ENCODE measurements at regions not wholly inside any gene's neighbourhood (a gene's known extent, or its start where the extent isn't known, plus 50 kb on each side); places are given as distances from the start of the nearest gene placed in this dataset.
"Not testable (repeated sequence)": the region's sequence is repeated elsewhere in the genome, so short reads cannot be mapped to it uniquely, and the experiment has no call there.

- no peak for DNase-seq (ENCODE audit: low read depth)
Measured at GRCh38 chr10:124242791-124243190, 149.4 kb upstream of the CHST15 start.

GRCh38 chr10:124242365-124242764, 149.0 kb upstream of the CHST15 start:
- DNase-seq (ENCODE audit: low read depth), result no peak

- DNase-seq (ENCODE audit: low read depth), result not testable (repeated sequence)
Measured at GRCh38 chr10:124241510-124241909, 148.1 kb upstream of the CHST15 start.

- no peak for DNase-seq (ENCODE audit: low read depth)
Measured at GRCh38 chr10:124240839-124241291, 147.5 kb upstream of the CHST15 start.

- DNase-seq (ENCODE audit: low read depth), result no peak
Measured at GRCh38 chr10:124239696-124240095, 146.3 kb upstream of the CHST15 start.

GRCh38 chr10:124239134-124239533, 145.7 kb upstream of the CHST15 start:
- no peak for DNase-seq (ENCODE audit: low read depth)

- no peak for DNase-seq (ENCODE audit: low read depth)
Measured at GRCh38 chr10:124238367-124238766, 145.0 kb upstream of the CHST15 start.

GRCh38 chr10:124237282-124237961, 144.0 kb upstream of the CHST15 start:
- no peak for DNase-seq (ENCODE audit: low read depth)

- no peak for DNase-seq (ENCODE audit: low read depth)
Measured at GRCh38 chr10:124236816-124237215, 143.4 kb upstream of the CHST15 start.

GRCh38 chr10:124236136-124236535, 142.7 kb upstream of the CHST15 start:
- no peak for DNase-seq (ENCODE audit: low read depth)

- DNase-seq (ENCODE audit: low read depth), result no peak
Measured at GRCh38 chr10:124235232-124235631, 141.8 kb upstream of the CHST15 start.

- DNase-seq (ENCODE audit: low read depth), result no peak
Measured at GRCh38 chr10:124233546-124234138, 140.2 kb upstream of the CHST15 start.

- DNase-seq (ENCODE audit: low read depth), result no peak
Measured at GRCh38 chr10:124232686-124233545, 139.5 kb upstream of the CHST15 start.

- no peak for DNase-seq (ENCODE audit: low read depth)
Measured at GRCh38 chr10:124231168-124232155, 138.1 kb upstream of the CHST15 start.

- no peak for DNase-seq (ENCODE audit: low read depth)
Measured at GRCh38 chr10:124230635-124231167, 137.3 kb upstream of the CHST15 start.

- DNase-seq (ENCODE audit: low read depth), result no peak
Measured at GRCh38 chr10:124229989-124230634, 136.7 kb upstream of the CHST15 start.

GRCh38 chr10:124229201-124229988, 136.0 kb upstream of the CHST15 start:
- DNase-seq (ENCODE audit: low read depth), result no peak

GRCh38 chr10:124228471-124228870, 135.1 kb upstream of the CHST15 start:
- DNase-seq (ENCODE audit: low read depth), result no peak

GRCh38 chr10:124227988-124228387, 134.6 kb upstream of the CHST15 start:
- no peak for DNase-seq (ENCODE audit: low read depth)

All from non-pigmented ciliary epithelial cell (primary cell).